HG03558 (cell line): ENCODE measurements at regions not wholly inside any gene's neighbourhood (a gene's known extent, or its start where the extent isn't known, plus 50 kb on each side); places are given as distances from the start of the nearest gene placed in this dataset.
"Not testable (repeated sequence)": the region's sequence is repeated elsewhere in the genome, so short reads cannot be mapped to it uniquely, and the experiment has no call there.

Source experiments
- ATAC-seq: cut with Tn5 transposase; IDR thresholded peaks from one replicate; pipeline ENCODE4 v1.9.1; 2021; ENCODE audit warnings: moderate number of reproducible peaks; ENCODE audit not compliant: unreplicated experiment; ENCODE audit errors: extremely low read depth

- no peak for ATAC-seq
Measured at GRCh38 chr6:179340-179950, 112.8 kb upstream of the DUSP22 start.

GRCh38 chr6:180091-180694 is 112.1 kb upstream of the DUSP22 start:
- ATAC-seq, result not testable (repeated sequence)

- no peak for ATAC-seq
Measured at GRCh38 chr6:181049-181654, 111.1 kb upstream of the DUSP22 start.

GRCh38 chr6:183668-184067 is 108.6 kb upstream of the DUSP22 start:
- ATAC-seq, result no peak

- ATAC-seq, result no peak
Measured at GRCh38 chr6:184161-184700, 108.1 kb upstream of the DUSP22 start.

- no peak for ATAC-seq
Measured at GRCh38 chr6:186340-186965, 105.8 kb upstream of the DUSP22 start.

- ATAC-seq, result no peak
Measured at GRCh38 chr6:187210-187861, 105.0 kb upstream of the DUSP22 start.

GRCh38 chr6:188821-189655 is 103.2 kb upstream of the DUSP22 start:
- no peak for ATAC-seq

GRCh38 chr6:189676-190075 is 102.6 kb upstream of the DUSP22 start:
- ATAC-seq, result no peak

- ATAC-seq, result no peak
Measured at GRCh38 chr6:190596-191395, 101.5 kb upstream of the DUSP22 start.

GRCh38 chr6:191487-192312 is 100.6 kb upstream of the DUSP22 start:
- no peak for ATAC-seq

GRCh38 chr6:192313-192664 is 100.0 kb upstream of the DUSP22 start:
- ATAC-seq, result no peak

GRCh38 chr6:193180-193579 is 99.1 kb upstream of the DUSP22 start:
- ATAC-seq, result no peak

GRCh38 chr6:193773-194310 is 98.4 kb upstream of the DUSP22 start:
- no peak for ATAC-seq

- no peak for ATAC-seq
Measured at GRCh38 chr6:195861-196360, 96.4 kb upstream of the DUSP22 start.

- no peak for ATAC-seq
Measured at GRCh38 chr6:196543-196942, 95.7 kb upstream of the DUSP22 start.

- no peak for ATAC-seq
Measured at GRCh38 chr6:203661-204060, 88.6 kb upstream of the DUSP22 start.

GRCh38 chr6:206264-206663 is 86.0 kb upstream of the DUSP22 start:
- no peak for ATAC-seq
